SJCRH30 (cell line): ENCODE measurements at regions not wholly inside any gene's neighbourhood (a gene's known extent, or its start where the extent isn't known, plus 50 kb on each side); places are given as distances from the start of the nearest gene placed in this dataset.

Experiments used
- DNase-seq, 2 experiments: peaks; one replicate each; pipeline ENCODE4 v3.0.0-alpha.2; 2015 to 2020
- H3K27ac ChIP-seq: fragments of 250-450 bp; sonication (Bioruptor Pico); 2 replicates; pipeline ENCODE4 v1.5.1; 2020; ENCODE audit warnings: mild to moderate bottlenecking, moderate library complexity
- H3K27me3 ChIP-seq: fragments of 250-450 bp; sonication (Bioruptor Pico); 2 replicates; pipeline ENCODE4 v1.5.1; 2020; ENCODE audit warnings: mild to moderate bottlenecking, moderate library complexity
- H3K36me3 ChIP-seq: fragments of 250-450 bp; sonication (Bioruptor Pico); 2 replicates; pipeline ENCODE4 v1.5.1; 2020; ENCODE audit warnings: mild to moderate bottlenecking, moderate library complexity
- H3K4me1 ChIP-seq: fragments of 250-450 bp; sonication (Bioruptor Pico); 2 replicates; pipeline ENCODE4 v1.5.1; 2020; ENCODE audit warnings: mild to moderate bottlenecking, moderate library complexity
- H3K4me3 ChIP-seq: fragments of 250-450 bp; sonication (Bioruptor Pico); 2 replicates; pipeline ENCODE4 v1.5.1; 2020; ENCODE audit warnings: mild to moderate bottlenecking, moderate library complexity
- H3K9me3 ChIP-seq: fragments of 250-450 bp; sonication (Bioruptor Pico); replicated peaks from 2 replicates; pipeline ENCODE4 v1.5.1; 2020; ENCODE audit warnings: mild to moderate bottlenecking, moderate library complexity

- Histone ChIP-seq H3K9me3 (no peaks in the 10 kb centered on the region), H3K27me3 (no peaks in the 10 kb centered on the region), H3K27ac (no peak overlapping the region), H3K4me1 (peaks cover 21% of the 10 kb centered on the region), H3K4me3 (no peak overlapping the region), H3K36me3 (no peaks in the 10 kb centered on the region)
- no peak for DNase-seq
Observed at GRCh38 chr11:92276773-92277172, 52.2 kb downstream of the FAT3 start.

GRCh38 chr11:92277871-92278270 lies 53.3 kb downstream of the FAT3 start:
- Histone ChIP-seq H3K4me1 (peaks cover 21% of the 10 kb centered on the region), H3K27ac (no peak overlapping the region), H3K9me3 (no peaks in the 10 kb centered on the region), H3K27me3 (no peaks in the 10 kb centered on the region), H3K36me3 (no peaks in the 10 kb centered on the region), H3K4me3 (no peak overlapping the region)
- no peak for DNase-seq

- peak overlapping the region; percentile 31; the same call in 1 of the 2 replicates for H3K27ac ChIP-seq
- no peaks in the 10 kb centered on the region for H3K27me3 ChIP-seq
- peak; percentile 42 to 62 for DNase-seq
- peaks cover 21% of the 10 kb centered on the region for H3K4me1 ChIP-seq
- H3K36me3 ChIP-seq, result no peaks in the 10 kb centered on the region
- no peak overlapping the region for H3K4me3 ChIP-seq
- no peaks in the 10 kb centered on the region for H3K9me3 ChIP-seq
Observed at GRCh38 chr11:92278791-92279433, 54.3 kb downstream of the FAT3 start.

GRCh38 chr11:92284107-92284506 lies 59.5 kb downstream of the FAT3 start:
- Histone ChIP-seq H3K27ac (no peak overlapping the region), H3K4me1 (peaks cover 4% of the 10 kb centered on the region), H3K27me3 (no peaks in the 10 kb centered on the region), H3K36me3 (no peaks in the 10 kb centered on the region), H3K9me3 (no peaks in the 10 kb centered on the region), H3K4me3 (no peak overlapping the region)
- DNase-seq, result no peak

GRCh38 chr11:92284558-92284957 lies 59.9 kb downstream of the FAT3 start:
- Histone ChIP-seq H3K4me3 (no peak overlapping the region), H3K4me1 (no peaks in the 10 kb centered on the region; the same call in 1 of the 2 replicates), H3K9me3 (no peaks in the 10 kb centered on the region), H3K27ac (no peak overlapping the region), H3K27me3 (no peaks in the 10 kb centered on the region), H3K36me3 (no peaks in the 10 kb centered on the region)
- no peak for DNase-seq

GRCh38 chr11:92285776-92286175 lies 61.2 kb downstream of the FAT3 start:
- H3K9me3 ChIP-seq, result no peaks in the 10 kb centered on the region
- no peaks in the 10 kb centered on the region for H3K27me3 ChIP-seq
- no peak for DNase-seq
- H3K4me1 ChIP-seq, result no peaks in the 10 kb centered on the region; the same call in 1 of the 2 replicates
- H3K4me3 ChIP-seq, result no peak overlapping the region
- no peaks in the 10 kb centered on the region for H3K36me3 ChIP-seq
- no peak overlapping the region for H3K27ac ChIP-seq

GRCh38 chr11:92286709-92287108 lies 62.1 kb downstream of the FAT3 start:
- no peak for DNase-seq
- H3K27ac ChIP-seq, result no peak overlapping the region
- H3K9me3 ChIP-seq, result no peaks in the 10 kb centered on the region

GRCh38 chr11:92295175-92296137 lies 70.8 kb downstream of the FAT3 start:
- Histone ChIP-seq H3K4me3 (no peak overlapping the region), H3K9me3 (no peaks in the 10 kb centered on the region), H3K27me3 (no peaks in the 10 kb centered on the region), H3K36me3 (no peaks in the 10 kb centered on the region), H3K4me1 (peaks cover 54% of the 10 kb centered on the region), H3K27ac (peak overlapping the region; percentile 93)
- DNase-seq, result peak in 1 of 2 experiments; percentile 16

More at GRCh38 chr11:92286709-92287108, 62.1 kb downstream of the FAT3 start:
- H3K4me1 ChIP-seq, result no peaks in the 10 kb centered on the region; the same call in 1 of the 2 replicates
- H3K4me3 ChIP-seq, result no peak overlapping the region
- H3K27me3 ChIP-seq, result no peaks in the 10 kb centered on the region
- no peaks in the 10 kb centered on the region for H3K36me3 ChIP-seq

GRCh38 chr11:92296138-92296515 lies 71.5 kb downstream of the FAT3 start:
- DNase-seq, result peak; percentile 6 to 27
- Histone ChIP-seq H3K27ac (peak overlapping the region; percentile 93), H3K27me3 (no peaks in the 10 kb centered on the region)

GRCh38 chr11:92297567-92298553 lies 73.2 kb downstream of the FAT3 start:
- Histone ChIP-seq H3K27me3 (no peaks in the 10 kb centered on the region), H3K9me3 (no peaks in the 10 kb centered on the region), H3K4me1 (peaks cover 78% of the 10 kb centered on the region), H3K27ac (peak overlapping the region; percentile 93), H3K4me3 (no peak overlapping the region), H3K36me3 (no peaks in the 10 kb centered on the region)
- DNase-seq, result peak; percentile 81 to 92

More at GRCh38 chr11:92296138-92296515, 71.5 kb downstream of the FAT3 start:
- Histone ChIP-seq H3K4me1 (peaks cover 61% of the 10 kb centered on the region), H3K36me3 (no peaks in the 10 kb centered on the region), H3K9me3 (no peaks in the 10 kb centered on the region), H3K4me3 (no peak overlapping the region)

GRCh38 chr11:92300876-92301275 lies 76.3 kb downstream of the FAT3 start:
- Histone ChIP-seq H3K27me3 (no peaks in the 10 kb centered on the region), H3K27ac (peak overlapping the region; percentile 68), H3K9me3 (no peaks in the 10 kb centered on the region), H3K4me1 (peaks cover 72% of the 10 kb centered on the region), H3K4me3 (no peak overlapping the region), H3K36me3 (no peaks in the 10 kb centered on the region)
- peak; percentile 74 to 89 for DNase-seq

- DNase-seq, result peak in 1 of 2 experiments; percentile 20
Observed at GRCh38 chr11:92302770-92303169, 78.2 kb downstream of the FAT3 start.

GRCh38 chr11:92304271-92304670 lies 79.7 kb downstream of the FAT3 start:
- Histone ChIP-seq H3K4me1 (peaks cover 40% of the 10 kb centered on the region), H3K9me3 (no peaks in the 10 kb centered on the region), H3K27ac (no peak overlapping the region), H3K36me3 (no peaks in the 10 kb centered on the region), H3K4me3 (no peak overlapping the region), H3K27me3 (no peaks in the 10 kb centered on the region)
- DNase-seq, result no peak

More at GRCh38 chr11:92302770-92303169, 78.2 kb downstream of the FAT3 start:
- H3K4me3 ChIP-seq, result no peak overlapping the region
- H3K4me1 ChIP-seq, result peaks cover 53% of the 10 kb centered on the region
- no peaks in the 10 kb centered on the region for H3K27me3 ChIP-seq
- H3K27ac ChIP-seq, result peak overlapping the region; percentile 11; the same call in 1 of the 2 replicates
- no peaks in the 10 kb centered on the region for H3K9me3 ChIP-seq
- no peaks in the 10 kb centered on the region for H3K36me3 ChIP-seq

GRCh38 chr11:92306966-92307510 lies 82.4 kb downstream of the FAT3 start:
- Histone ChIP-seq H3K9me3 (no peaks in the 10 kb centered on the region), H3K27ac (no peak overlapping the region), H3K27me3 (no peaks in the 10 kb centered on the region), H3K36me3 (no peaks in the 10 kb centered on the region), H3K4me1 (peaks cover 12% of the 10 kb centered on the region), H3K4me3 (no peak overlapping the region)
- no peak for DNase-seq
